ENCODE measurements at regions not wholly inside any gene's neighbourhood (a gene's known extent, or its start where the extent isn't known, plus 50 kb on each side); places are given as distances from the start of the nearest gene placed in this dataset.

DNA sequence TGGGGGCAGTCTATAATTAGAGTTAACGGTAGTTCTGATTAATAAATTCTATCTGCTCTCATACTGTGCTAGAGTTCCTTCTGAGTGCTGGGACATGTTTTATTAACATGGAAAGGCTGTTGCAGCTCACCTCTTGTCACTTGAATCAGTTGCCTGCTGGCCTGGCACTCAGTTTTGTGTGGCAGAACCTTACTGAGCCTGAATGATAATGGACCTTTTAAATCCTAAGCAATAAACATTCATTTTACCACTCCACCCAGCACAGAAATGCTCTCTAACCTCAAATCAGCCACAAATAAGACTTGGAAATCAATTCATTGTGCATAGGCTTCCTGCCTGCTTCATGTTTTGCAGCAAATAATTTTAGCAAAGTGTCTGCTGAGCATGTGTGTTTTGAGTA lies 115.0 kb upstream of the RBMS1 start:
- TF ChIP-seq, protein P1, sequence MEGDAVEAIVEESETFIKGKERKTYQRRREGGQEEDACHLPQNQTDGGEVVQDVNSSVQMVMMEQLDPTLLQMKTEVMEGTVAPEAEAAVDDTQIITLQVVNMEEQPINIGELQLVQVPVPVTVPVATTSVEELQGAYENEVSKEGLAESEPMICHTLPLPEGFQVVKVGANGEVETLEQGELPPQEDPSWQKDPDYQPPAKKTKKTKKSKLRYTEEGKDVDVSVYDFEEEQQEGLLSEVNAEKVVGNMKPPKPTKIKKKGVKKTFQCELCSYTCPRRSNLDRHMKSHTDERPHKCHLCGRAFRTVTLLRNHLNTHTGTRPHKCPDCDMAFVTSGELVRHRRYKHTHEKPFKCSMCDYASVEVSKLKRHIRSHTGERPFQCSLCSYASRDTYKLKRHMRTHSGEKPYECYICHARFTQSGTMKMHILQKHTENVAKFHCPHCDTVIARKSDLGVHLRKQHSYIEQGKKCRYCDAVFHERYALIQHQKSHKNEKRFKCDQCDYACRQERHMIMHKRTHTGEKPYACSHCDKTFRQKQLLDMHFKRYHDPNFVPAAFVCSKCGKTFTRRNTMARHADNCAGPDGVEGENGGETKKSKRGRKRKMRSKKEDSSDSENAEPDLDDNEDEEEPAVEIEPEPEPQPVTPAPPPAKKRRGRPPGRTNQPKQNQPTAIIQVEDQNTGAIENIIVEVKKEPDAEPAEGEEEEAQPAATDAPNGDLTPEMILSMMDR (conservative IDR thresholded peaks at IDR 0.05; ENCODE audit: low read depth in 2 of 2): no peak
- TF ChIP-seq EZH2 (IDR thresholded peaks at IDR 0.05; ENCODE audit: low read depth, unreplicated experiment): no peak
- no peak for TF ChIP-seq POLR2AphosphoS5 (IDR thresholded peaks at IDR 0.05; ENCODE audit: low read depth)
- TF ChIP-seq EZH2phosphoT487 (IDR thresholded peaks at IDR 0.05; ENCODE audit: unreplicated experiment): no peak
- TF ChIP-seq, protein P2, sequence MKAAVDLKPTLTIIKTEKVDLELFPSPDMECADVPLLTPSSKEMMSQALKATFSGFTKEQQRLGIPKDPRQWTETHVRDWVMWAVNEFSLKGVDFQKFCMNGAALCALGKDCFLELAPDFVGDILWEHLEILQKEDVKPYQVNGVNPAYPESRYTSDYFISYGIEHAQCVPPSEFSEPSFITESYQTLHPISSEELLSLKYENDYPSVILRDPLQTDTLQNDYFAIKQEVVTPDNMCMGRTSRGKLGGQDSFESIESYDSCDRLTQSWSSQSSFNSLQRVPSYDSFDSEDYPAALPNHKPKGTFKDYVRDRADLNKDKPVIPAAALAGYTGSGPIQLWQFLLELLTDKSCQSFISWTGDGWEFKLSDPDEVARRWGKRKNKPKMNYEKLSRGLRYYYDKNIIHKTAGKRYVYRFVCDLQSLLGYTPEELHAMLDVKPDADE (IDR thresholded peaks at IDR 0.05): no peak
- TF ChIP-seq, protein P3, sequence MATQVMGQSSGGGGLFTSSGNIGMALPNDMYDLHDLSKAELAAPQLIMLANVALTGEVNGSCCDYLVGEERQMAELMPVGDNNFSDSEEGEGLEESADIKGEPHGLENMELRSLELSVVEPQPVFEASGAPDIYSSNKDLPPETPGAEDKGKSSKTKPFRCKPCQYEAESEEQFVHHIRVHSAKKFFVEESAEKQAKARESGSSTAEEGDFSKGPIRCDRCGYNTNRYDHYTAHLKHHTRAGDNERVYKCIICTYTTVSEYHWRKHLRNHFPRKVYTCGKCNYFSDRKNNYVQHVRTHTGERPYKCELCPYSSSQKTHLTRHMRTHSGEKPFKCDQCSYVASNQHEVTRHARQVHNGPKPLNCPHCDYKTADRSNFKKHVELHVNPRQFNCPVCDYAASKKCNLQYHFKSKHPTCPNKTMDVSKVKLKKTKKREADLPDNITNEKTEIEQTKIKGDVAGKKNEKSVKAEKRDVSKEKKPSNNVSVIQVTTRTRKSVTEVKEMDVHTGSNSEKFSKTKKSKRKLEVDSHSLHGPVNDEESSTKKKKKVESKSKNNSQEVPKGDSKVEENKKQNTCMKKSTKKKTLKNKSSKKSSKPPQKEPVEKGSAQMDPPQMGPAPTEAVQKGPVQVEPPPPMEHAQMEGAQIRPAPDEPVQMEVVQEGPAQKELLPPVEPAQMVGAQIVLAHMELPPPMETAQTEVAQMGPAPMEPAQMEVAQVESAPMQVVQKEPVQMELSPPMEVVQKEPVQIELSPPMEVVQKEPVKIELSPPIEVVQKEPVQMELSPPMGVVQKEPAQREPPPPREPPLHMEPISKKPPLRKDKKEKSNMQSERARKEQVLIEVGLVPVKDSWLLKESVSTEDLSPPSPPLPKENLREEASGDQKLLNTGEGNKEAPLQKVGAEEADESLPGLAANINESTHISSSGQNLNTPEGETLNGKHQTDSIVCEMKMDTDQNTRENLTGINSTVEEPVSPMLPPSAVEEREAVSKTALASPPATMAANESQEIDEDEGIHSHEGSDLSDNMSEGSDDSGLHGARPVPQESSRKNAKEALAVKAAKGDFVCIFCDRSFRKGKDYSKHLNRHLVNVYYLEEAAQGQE (IDR thresholded peaks at IDR 0.05; ENCODE audit: unreplicated experiment): no peak
- no peak for TF ChIP-seq JUNB (IDR thresholded peaks at IDR 0.05; ENCODE audit: unreplicated experiment)
- TF ChIP-seq, protein P4, sequence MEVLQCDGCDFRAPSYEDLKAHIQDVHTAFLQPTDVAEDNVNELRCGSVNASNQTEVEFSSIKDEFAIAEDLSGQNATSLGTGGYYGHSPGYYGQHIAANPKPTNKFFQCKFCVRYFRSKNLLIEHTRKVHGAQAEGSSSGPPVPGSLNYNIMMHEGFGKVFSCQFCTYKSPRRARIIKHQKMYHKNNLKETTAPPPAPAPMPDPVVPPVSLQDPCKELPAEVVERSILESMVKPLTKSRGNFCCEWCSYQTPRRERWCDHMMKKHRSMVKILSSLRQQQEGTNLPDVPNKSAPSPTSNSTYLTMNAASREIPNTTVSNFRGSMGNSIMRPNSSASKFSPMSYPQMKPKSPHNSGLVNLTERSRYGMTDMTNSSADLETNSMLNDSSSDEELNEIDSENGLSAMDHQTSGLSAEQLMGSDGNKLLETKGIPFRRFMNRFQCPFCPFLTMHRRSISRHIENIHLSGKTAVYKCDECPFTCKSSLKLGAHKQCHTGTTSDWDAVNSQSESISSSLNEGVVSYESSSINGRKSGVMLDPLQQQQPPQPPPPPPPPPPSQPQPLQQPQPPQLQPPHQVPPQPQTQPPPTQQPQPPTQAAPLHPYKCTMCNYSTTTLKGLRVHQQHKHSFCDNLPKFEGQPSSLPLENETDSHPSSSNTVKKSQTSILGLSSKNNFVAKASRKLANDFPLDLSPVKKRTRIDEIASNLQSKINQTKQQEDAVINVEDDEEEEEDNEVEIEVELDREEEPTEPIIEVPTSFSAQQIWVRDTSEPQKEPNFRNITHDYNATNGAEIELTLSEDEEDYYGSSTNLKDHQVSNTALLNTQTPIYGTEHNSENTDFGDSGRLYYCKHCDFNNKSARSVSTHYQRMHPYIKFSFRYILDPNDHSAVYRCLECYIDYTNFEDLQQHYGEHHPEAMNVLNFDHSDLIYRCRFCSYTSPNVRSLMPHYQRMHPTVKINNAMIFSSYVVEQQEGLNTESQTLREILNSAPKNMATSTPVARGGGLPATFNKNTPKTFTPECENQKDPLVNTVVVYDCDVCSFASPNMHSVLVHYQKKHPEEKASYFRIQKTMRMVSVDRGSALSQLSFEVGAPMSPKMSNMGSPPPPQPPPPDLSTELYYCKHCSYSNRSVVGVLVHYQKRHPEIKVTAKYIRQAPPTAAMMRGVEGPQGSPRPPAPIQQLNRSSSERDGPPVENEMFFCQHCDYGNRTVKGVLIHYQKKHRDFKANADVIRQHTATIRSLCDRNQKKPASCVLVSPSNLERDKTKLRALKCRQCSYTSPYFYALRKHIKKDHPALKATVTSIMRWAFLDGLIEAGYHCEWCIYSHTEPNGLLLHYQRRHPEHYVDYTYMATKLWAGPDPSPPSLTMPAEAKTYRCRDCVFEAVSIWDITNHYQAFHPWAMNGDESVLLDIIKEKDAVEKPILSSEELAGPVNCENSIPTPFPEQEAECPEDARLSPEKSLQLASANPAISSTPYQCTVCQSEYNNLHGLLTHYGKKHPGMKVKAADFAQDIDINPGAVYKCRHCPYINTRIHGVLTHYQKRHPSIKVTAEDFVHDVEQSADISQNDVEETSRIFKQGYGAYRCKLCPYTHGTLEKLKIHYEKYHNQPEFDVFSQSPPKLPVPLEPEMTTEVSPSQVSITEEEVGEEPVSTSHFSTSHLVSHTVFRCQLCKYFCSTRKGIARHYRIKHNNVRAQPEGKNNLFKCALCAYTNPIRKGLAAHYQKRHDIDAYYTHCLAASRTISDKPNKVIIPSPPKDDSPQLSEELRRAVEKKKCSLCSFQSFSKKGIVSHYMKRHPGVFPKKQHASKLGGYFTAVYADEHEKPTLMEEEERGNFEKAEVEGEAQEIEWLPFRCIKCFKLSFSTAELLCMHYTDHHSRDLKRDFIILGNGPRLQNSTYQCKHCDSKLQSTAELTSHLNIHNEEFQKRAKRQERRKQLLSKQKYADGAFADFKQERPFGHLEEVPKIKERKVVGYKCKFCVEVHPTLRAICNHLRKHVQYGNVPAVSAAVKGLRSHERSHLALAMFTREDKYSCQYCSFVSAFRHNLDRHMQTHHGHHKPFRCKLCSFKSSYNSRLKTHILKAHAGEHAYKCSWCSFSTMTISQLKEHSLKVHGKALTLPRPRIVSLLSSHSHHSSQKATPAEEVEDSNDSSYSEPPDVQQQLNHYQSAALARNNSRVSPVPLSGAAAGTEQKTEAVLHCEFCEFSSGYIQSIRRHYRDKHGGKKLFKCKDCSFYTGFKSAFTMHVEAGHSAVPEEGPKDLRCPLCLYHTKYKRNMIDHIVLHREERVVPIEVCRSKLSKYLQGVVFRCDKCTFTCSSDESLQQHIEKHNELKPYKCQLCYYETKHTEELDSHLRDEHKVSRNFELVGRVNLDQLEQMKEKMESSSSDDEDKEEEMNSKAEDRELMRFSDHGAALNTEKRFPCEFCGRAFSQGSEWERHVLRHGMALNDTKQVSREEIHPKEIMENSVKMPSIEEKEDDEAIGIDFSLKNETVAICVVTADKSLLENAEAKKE (CRISPR knock-in tag; IDR thresholded peaks at IDR 0.05): no peak
